ENCODE measurements at regions not wholly inside any gene's neighbourhood (a gene's known extent, or its start where the extent isn't known, plus 50 kb on each side); places are given as distances from the start of the nearest gene placed in this dataset.

DNA sequence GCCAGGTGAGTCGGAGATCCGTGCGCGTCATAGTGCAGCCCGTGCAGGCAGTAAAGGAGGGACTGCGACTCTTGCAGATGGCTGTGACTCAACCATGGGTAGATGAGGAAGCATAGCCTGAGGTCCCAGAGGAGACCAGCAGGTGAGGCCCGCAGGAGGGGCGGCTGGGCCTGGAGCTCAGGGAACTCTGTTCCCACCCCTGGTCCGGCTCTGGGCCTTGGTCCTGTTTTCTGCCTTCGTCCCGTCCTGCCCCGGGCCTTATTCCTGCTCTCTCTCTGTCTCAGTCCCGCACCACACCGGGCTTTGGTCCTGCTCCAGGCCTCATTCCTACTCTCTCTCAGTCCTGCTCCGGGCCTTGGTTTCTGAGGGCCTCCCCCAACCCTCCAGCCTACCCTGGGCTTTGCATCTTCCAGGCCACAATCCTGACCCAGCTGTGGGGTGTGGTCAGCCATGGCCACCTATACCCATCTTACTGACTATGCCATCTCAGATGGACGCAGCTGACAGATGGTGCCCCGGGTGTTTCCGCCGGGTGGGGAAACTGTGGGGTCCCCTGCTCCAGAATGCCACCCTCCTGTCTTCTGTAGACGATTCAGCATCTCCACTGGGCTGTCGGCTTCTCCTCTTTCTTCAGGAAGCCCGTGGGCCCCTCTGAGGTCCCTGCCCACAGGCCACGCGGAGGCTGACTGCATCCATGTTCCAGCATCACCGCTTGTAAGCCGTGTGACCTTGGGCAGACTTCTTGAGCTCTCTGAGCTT is 1134.1 kb downstream of the BRD1 start:
- no peaks in the 10 kb centered on the region for H3K9me3 ChIP-seq
- no peaks in the 10 kb centered on the region for H3K27me3 ChIP-seq
- TF ChIP-seq CTCF (IDR thresholded peaks at IDR 0.05): no peak
- no peak for TF ChIP-seq POLR2A (IDR thresholded peaks at IDR 0.05)
- TF ChIP-seq EP300 (IDR thresholded peaks at IDR 0.05): no peak
- H3K4me3 ChIP-seq: peak overlapping the region; percentile 19 to 44 (median 30)
- no peaks in the 10 kb centered on the region for H3K36me3 ChIP-seq
- H3K4me1 ChIP-seq: peaks cover 0 to 62% (median 19%) of the 10 kb centered on the region in 4 donors
- DNase-seq (ENCODE audit: low spot score in 2 of 2): no peak
- peak overlapping the region; percentile 44 to 92 (median 84) for H3K27ac ChIP-seq
- WGBS, 2 donors: 46 to 62% methylated on average over 26 of the region's 26 CpGs

DNA sequence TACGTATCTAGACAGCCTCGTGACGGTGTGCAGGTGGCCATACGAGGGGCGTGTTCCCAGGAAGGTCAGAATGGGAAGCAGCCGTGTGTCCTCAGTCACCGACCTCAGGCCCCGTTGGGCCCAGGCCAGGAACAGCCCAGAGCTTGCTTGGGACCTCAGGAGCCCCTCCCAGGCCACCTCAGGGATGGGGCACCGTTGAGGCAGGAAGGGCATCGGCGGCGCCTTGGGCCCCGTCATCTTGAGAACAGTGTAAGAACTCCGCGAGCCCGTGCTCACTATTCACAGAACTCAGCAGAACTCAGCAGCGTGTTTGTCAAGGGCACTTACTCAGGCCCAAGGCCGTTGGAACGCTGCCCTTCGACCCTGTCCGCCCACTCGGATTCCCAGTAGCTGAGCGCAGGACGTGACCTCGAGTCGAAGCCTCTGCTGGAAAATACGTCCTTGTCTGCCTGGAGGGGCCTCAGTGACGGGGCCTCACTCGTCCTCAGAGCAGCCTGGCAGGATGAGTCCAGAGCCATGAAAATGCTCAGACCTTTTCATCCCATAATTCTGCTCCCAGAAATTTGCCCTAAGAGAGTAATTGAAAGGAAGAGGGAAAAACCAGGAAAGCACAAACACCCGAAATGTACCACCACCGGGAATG is 1134.8 kb downstream of the BRD1 start:
- peaks cover 0 to 59% (median 16%) of the 10 kb centered on the region in 4 donors for H3K4me1 ChIP-seq
- H3K27ac ChIP-seq: peak overlapping the region; percentile 44 to 92 (median 84)
- 38 to 42% methylated on average over 22 to 29 of the region's 31 CpGs for WGBS, 2 donors
- H3K4me3 ChIP-seq: peak overlapping the region; percentile 19 to 44 (median 30)
- TF ChIP-seq EP300 (IDR thresholded peaks at IDR 0.05) (peak; percentile 42 to 85), POLR2A (IDR thresholded peaks at IDR 0.05) (no peak)
- H3K27me3 ChIP-seq: no peaks in the 10 kb centered on the region
- DNase-seq (ENCODE audit: low spot score in 2 of 2): peak; percentile 26 to 27
- H3K36me3 ChIP-seq: no peaks in the 10 kb centered on the region
- no peaks in the 10 kb centered on the region for H3K9me3 ChIP-seq

- Histone ChIP-seq H3K4me1 (peaks cover 0 to 57% (median 16%) of the 10 kb centered on the region in 4 donors), H3K9me3 (no peaks in the 10 kb centered on the region), H3K4me3 (no peak overlapping the region), H3K36me3 (no peaks in the 10 kb centered on the region), H3K27me3 (no peaks in the 10 kb centered on the region), H3K27ac (peak overlapping the region; percentile 44 to 92 (median 84))
- 88 to 89% methylated on average over 13 to 21 of the region's 21 CpGs for whole genome bisulfite sequencing, 2 donors
- no peak for TF ChIP-seq CTCF (IDR thresholded peaks at IDR 0.05)
- TF ChIP-seq POLR2A (IDR thresholded peaks at IDR 0.05): no peak
- TF ChIP-seq EP300 (IDR thresholded peaks at IDR 0.05): no peak
- no peak for DNase-seq (ENCODE audit: low spot score in 2 of 2)
Observed at GRCh38 chr22:48691431-48691851, 1136.2 kb downstream of the BRD1 start.

DNA sequence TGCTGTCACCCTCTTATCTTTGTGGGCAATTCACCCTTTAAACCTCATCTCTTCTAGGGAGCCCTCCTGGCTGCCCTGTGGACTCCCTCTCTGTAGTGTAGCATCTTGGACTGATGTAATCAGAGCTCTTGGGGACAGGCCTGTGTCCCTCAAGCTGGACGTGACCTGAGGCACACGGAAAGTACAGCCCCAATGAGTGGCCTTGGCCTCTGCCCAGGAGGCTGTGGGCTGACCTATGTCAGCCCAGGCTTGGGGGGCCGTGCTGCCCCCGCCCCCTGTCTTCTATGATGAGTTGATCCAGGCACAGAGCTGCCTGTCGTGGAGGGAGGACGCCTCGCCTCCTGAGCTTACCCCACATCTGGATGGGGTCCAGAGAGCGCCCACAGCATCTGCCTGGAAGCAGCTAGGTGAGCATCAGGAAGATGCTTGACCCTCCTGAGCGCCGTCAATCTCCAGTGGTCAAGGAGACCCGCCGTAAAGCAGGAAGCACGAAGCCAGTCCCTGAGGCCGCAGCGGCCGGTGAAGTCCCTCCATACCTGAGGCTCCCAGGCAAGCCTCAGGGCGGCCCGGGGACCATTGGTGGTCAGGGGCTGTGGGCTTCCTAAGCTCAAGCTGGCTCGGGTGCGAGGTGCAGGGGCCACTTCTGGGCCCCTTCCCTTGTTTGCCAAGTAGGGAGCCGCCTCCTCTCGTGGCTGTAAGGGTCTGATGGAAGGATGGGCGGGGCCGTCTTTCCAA is 1136.9 kb downstream of the BRD1 start:
- H3K4me3 ChIP-seq: no peak overlapping the region
- no peak for TF ChIP-seq CTCF (IDR thresholded peaks at IDR 0.05)
- no peaks in the 10 kb centered on the region for H3K27me3 ChIP-seq
- peak overlapping the region; percentile 44 to 92 (median 76) for H3K27ac ChIP-seq
- no peaks in the 10 kb centered on the region for H3K9me3 ChIP-seq
- no peak for DNase-seq (ENCODE audit: low spot score in 2 of 2)
- H3K4me1 ChIP-seq: peaks cover 0 to 50% (median 16%) of the 10 kb centered on the region in 4 donors
- WGBS, 2 donors: 69 to 77% methylated on average over 20 to 21 of the region's 24 CpGs
- no peaks in the 10 kb centered on the region for H3K36me3 ChIP-seq

DNA sequence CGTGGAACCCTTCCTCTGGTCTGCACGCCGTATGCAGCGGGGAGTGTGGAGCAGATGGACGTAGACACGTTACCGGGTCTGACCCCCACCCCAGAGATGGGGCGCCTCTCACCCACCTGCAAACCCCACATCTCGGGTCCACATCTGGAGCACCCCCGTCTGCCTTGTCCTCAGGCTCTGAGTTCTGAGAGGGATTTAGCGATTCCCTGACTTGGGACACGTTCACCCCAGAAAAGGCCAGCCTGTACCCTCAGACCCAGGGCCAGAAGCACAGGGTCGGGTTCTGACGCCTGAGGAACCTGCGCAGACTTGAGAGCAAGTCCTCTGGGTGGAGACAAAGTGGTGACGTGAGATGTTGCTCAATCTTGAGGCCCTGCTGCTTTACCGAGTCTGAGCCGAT is 1138.5 kb downstream of the BRD1 start:
- Histone ChIP-seq H3K4me1 (peaks cover 0 to 44% (median 16%) of the 10 kb centered on the region in 4 donors), H3K27me3 (no peaks in the 10 kb centered on the region), H3K9me3 (no peaks in the 10 kb centered on the region), H3K4me3 (no peak overlapping the region), H3K27ac (peak overlapping the region in 3 of 4 donors; percentile 64 to 92 (median 89)), H3K36me3 (no peaks in the 10 kb centered on the region)
- WGBS, 2 donors: 82 to 85% methylated on average over 16 to 18 of the region's 18 CpGs
- TF ChIP-seq CTCF (IDR thresholded peaks at IDR 0.05) (no peak), EP300 (IDR thresholded peaks at IDR 0.05) (peak in 1 of 2 donors; percentile 27), POLR2A (IDR thresholded peaks at IDR 0.05) (no peak)
- no peak for DNase-seq (ENCODE audit: low spot score in 2 of 2)

Measured in tibial nerve (tissue), 4 donors.